Sigmoid colon (tissue), 6 donors: ENCODE measurements at regions not wholly inside any gene's neighbourhood (a gene's known extent, or its start where the extent isn't known, plus 50 kb on each side); places are given as distances from the start of the nearest gene placed in this dataset.

Experiments
- DNase-seq: peaks from one replicate; pipeline ENCODE4 v3.0.0-alpha.2; 2019
- H3K27ac ChIP-seq, 4 donors: fragments of 200-600 bp; sonication (generic); one replicate each; pipeline ENCODE4 v1.5.1; 2016 to 2019; ENCODE audit warnings: mild to moderate bottlenecking in 1 of 4
- H3K27me3 ChIP-seq, 3 donors: fragments of 200-600 bp; sonication (generic); one replicate each; pipeline ENCODE4 v1.5.1; 2019; ENCODE audit warnings: mild to moderate bottlenecking in 1 of 3
- H3K36me3 ChIP-seq, 4 donors: fragments of 200-600 bp; sonication (generic); one replicate each; pipeline ENCODE4 v1.5.1; 2016 to 2019
- H3K4me1 ChIP-seq, 4 donors: fragments of 200-600 bp; sonication (generic); one replicate each; pipeline ENCODE4 v1.5.1; 2017 to 2019
- H3K4me3 ChIP-seq, 4 donors: fragments of 200-600 bp; sonication (generic); one replicate each; pipeline ENCODE4 v1.5.1; 2017 to 2019; ENCODE audit warnings: mild to moderate bottlenecking in 2 of 4, moderate library complexity in 1 of 4
- H3K9me3 ChIP-seq, 4 donors: fragments of 200-600 bp in 3 of 4; sonication (generic) in 3 of 4; one replicate each; pipeline versions ENCODE4 v1.5.1 to v1.6.1; 2013 to 2019
- CTCF ChIP-seq, 4 experiments: fragments of 450-650 bp in 3 of 4; fragments of 200-600 bp in 1 of 4; IDR thresholded peaks; one replicate each; pipeline ENCODE4 v1.5.1; 2016 to 2019; ENCODE audit warnings: antibody characterized with exemption in 4 of 4, mild to moderate bottlenecking in 3 of 4, moderate library complexity in 2 of 4
- EP300 ChIP-seq, 4 donors: sonication (generic); formaldehyde crosslinking; IDR thresholded peaks; one replicate each; pipeline ENCODE4 v1.6.1; 2017; ENCODE audit warnings: antibody characterized with exemption in 4 of 4
- POLR2A ChIP-seq, 2 donors: fragments of 450-650 bp; IDR thresholded peaks; one replicate each; pipeline ENCODE4 v1.6.1; 2016; ENCODE audit warnings: antibody characterized with exemption in 2 of 2, mild to moderate bottlenecking in 2 of 2, moderate library complexity in 2 of 2
- POLR2AphosphoS5 ChIP-seq, 4 donors: sonication (generic); formaldehyde crosslinking; IDR thresholded peaks; one replicate each; pipeline ENCODE4 v1.6.1; 2017; ENCODE audit warnings: antibody characterized with exemption in 4 of 4
- WGBS, 2 donors: extraction: QIAGEN DNeasy Blood & Tissue Kit; methylation state at CpG; one replicate each; pipeline ENCODE4 v1.1.7; 2013; 5-methylcytosine and 5-hydroxymethylcytosine counted together
- intact Hi-C: fragments of 100-400 bp; cut with DNase I; formaldehyde crosslinking; loops from one replicate; pipeline ENCODE4 v1.15.1; 2023
- donor health status: healthy with polysubstance abuse.
- donor health status: healthy.

DNA sequence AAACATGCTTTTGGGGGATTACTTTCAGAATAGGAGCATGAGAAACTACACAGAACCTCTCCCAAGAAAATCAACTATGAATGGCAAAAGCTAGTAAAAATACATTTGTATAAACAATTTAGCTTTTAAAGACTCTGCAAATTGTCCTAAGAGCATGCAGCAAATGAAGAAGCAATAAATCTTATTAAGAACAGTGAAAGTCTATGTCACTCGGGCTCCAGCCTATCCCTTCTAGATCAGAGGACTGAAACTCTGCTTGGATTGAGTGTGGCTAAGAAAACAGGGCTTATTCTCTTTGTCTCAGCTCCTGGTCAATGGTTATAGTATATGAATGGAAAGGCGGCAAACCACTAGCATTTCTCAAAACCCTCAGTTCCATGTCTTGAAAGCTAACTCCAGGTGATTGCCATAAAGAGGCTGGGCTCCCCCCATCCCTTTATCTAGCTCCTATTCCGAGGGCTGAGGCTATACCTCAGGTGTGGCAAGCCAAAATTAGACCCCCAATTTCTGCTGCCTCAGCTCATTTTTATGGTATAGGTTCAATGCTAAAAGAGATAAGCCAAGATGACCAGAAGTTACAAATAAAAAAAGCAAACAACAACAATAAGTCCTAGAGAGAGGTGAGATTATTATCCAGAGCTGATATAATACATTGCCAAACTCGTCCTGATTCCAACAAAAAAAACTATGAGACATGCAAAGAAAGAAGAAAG, 953.2 kb downstream of the SLITRK6 start:
- Histone ChIP-seq H3K4me1 (peaks cover 0 to 7% (median 0%) of the 10 kb centered on the region in 4 donors), H3K27me3 (no peaks in the 10 kb centered on the region), H3K9me3 (no peaks in the 10 kb centered on the region), H3K36me3 (no peaks in the 10 kb centered on the region), H3K27ac (no peak overlapping the region), H3K4me3 (no peak overlapping the region)
- intact Hi-C loops = no loop called here
- 31 to 49% methylated on average over 4 of the region's 4 CpGs for WGBS, 2 donors
- no peak for DNase-seq
- no peak for TF ChIP-seq CTCF (IDR thresholded peaks at IDR 0.05)
- TF ChIP-seq EP300 (IDR thresholded peaks at IDR 0.05) = no peak
- no peak for TF ChIP-seq POLR2AphosphoS5 (IDR thresholded peaks at IDR 0.05)
- no peak for TF ChIP-seq POLR2A (IDR thresholded peaks at IDR 0.05)

GRCh38 chr13:84844473-84844872, 954.7 kb downstream of the SLITRK6 start:
- intact Hi-C loops = no loop called here
- Histone ChIP-seq H3K4me3 (no peak overlapping the region), H3K27me3 (no peaks in the 10 kb centered on the region), H3K36me3 (no peaks in the 10 kb centered on the region), H3K4me1 (peaks cover 0 to 7% (median 0%) of the 10 kb centered on the region in 4 donors), H3K27ac (no peak overlapping the region), H3K9me3 (no peaks in the 10 kb centered on the region)
- no peak for DNase-seq
- 16 to 49% methylated on average over 1 of the region's 1 CpG for WGBS, 2 donors
- TF ChIP-seq POLR2A (IDR thresholded peaks at IDR 0.05) (no peak), POLR2AphosphoS5 (IDR thresholded peaks at IDR 0.05) (no peak), CTCF (IDR thresholded peaks at IDR 0.05) (peak in 1 of 4 experiments; percentile 13), EP300 (IDR thresholded peaks at IDR 0.05) (no peak)

GRCh38 chr13:84843368-84843767, 955.9 kb downstream of the SLITRK6 start:
- Histone ChIP-seq H3K4me3 (no peak overlapping the region), H3K9me3 (no peaks in the 10 kb centered on the region), H3K27me3 (no peaks in the 10 kb centered on the region), H3K4me1 (peaks cover 0 to 7% (median 0%) of the 10 kb centered on the region in 4 donors), H3K36me3 (no peaks in the 10 kb centered on the region), H3K27ac (no peak overlapping the region)
- TF ChIP-seq EP300 (IDR thresholded peaks at IDR 0.05) = no peak
- TF ChIP-seq POLR2AphosphoS5 (IDR thresholded peaks at IDR 0.05) = no peak
- TF ChIP-seq CTCF (IDR thresholded peaks at IDR 0.05) = no peak
- TF ChIP-seq POLR2A (IDR thresholded peaks at IDR 0.05) = no peak
- intact Hi-C loops = no loop called here
- DNase-seq = no peak
- WGBS, 2 donors = 55 to 75% methylated on average over 1 of the region's 1 CpG

DNA sequence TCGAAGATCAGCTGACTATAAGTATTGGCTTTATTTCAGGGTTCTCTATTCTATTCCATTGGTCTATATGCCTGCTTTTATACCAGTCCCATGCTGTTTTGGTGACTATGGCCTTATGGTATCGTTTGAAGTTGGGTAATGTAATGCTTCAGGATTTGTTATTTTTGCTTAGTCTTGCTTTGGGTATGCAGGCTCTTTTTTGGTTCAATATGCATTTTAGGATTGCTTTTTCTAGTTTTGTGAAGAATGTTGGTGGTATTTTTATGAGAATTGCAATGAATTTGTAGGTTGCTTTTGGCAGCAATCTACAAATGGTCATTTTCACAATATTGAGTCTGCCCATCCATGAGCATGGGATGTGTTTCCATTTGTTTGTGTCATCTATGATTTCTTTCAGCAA, 951.9 kb upstream of the SLITRK1 start:
- 79 to 91% methylated on average over 2 of the region's 2 CpGs for WGBS, 2 donors
- intact Hi-C loops = no loop called here
- Histone ChIP-seq H3K4me3 (no peak overlapping the region), H3K36me3 (no peaks in the 10 kb centered on the region), H3K27ac (no peak overlapping the region), H3K9me3 (peaks cover 0 to 1% (median 0%) of the 10 kb centered on the region in 4 donors), H3K27me3 (no peaks in the 10 kb centered on the region), H3K4me1 (no peaks in the 10 kb centered on the region)
- no peak for TF ChIP-seq EP300 (IDR thresholded peaks at IDR 0.05)
- TF ChIP-seq CTCF (IDR thresholded peaks at IDR 0.05) = no peak
- no peak for TF ChIP-seq POLR2A (IDR thresholded peaks at IDR 0.05)
- TF ChIP-seq POLR2AphosphoS5 (IDR thresholded peaks at IDR 0.05) = no peak
- no peak for DNase-seq
